Lower lobe of right lung (tissue), 2 donors: ENCODE measurements at regions not wholly inside any gene's neighbourhood (a gene's known extent, or its start where the extent isn't known, plus 50 kb on each side); places are given as distances from the start of the nearest gene placed in this dataset.
"Not testable (repeated sequence)": the region's sequence is repeated elsewhere in the genome, so short reads cannot be mapped to it uniquely, and the experiment has no call there.

Source experiments
- ATAC-seq, 2 donors: fragments of 200-7000 bp; cut with Tn5 transposase; one replicate each; pipeline ENCODE4 v1.9.1; 2020 to 2022; ENCODE audit warnings: mild to moderate bottlenecking in 2 of 2, moderate library complexity in 2 of 2
- DNase-seq: peaks from one replicate; pipeline ENCODE4 v3.0.0-alpha.2; 2020
- H3K27ac ChIP-seq: fragments of 200-600 bp; one replicate; pipeline ENCODE4 v1.8.0; 2022
- H3K27me3 ChIP-seq: fragments of 200-600 bp; one replicate; pipeline ENCODE4 v1.8.0; 2022; ENCODE audit warnings: low read depth
- H3K36me3 ChIP-seq: fragments of 200-600 bp; one replicate; pipeline ENCODE4 v1.8.0; 2022; ENCODE audit warnings: mild to moderate bottlenecking
- H3K4me1 ChIP-seq: fragments of 200-600 bp; one replicate; pipeline ENCODE4 v1.8.0; 2022
- H3K4me3 ChIP-seq: fragments of 200-600 bp; one replicate; pipeline ENCODE4 v1.8.0; 2022; ENCODE audit warnings: mild to moderate bottlenecking
- H3K9me3 ChIP-seq: fragments of 200-600 bp; one replicate; pipeline ENCODE4 v1.8.0; 2022
- CTCF ChIP-seq: fragments of 200-600 bp; IDR thresholded peaks from one replicate; pipeline ENCODE4 v1.8.0; 2022; ENCODE audit warnings: antibody characterized with exemption, mild to moderate bottlenecking
- intact Hi-C: fragments of 100-400 bp; cut with DNase I; formaldehyde crosslinking; loops from one replicate; pipeline ENCODE4 v1.11.0; 2022
- donor health status: DM: no; HTN: yes; CAD: no; lungs with severe emphysema.

- intact Hi-C loops = no loop called here
- H3K9me3 ChIP-seq = no peaks in the 10 kb centered on the region
- H3K4me1 ChIP-seq = no peaks in the 10 kb centered on the region
- no peak for DNase-seq
- ATAC-seq = no peak
- no peak overlapping the region for H3K27ac ChIP-seq
- no peak for TF ChIP-seq CTCF
- no peaks in the 10 kb centered on the region for H3K27me3 ChIP-seq
- no peak overlapping the region for H3K4me3 ChIP-seq
- H3K36me3 ChIP-seq = no peaks in the 10 kb centered on the region
These were observed 217.3 kb upstream of the CCDC196 start for GRCh38 chr14:66268802-66269334.

- intact Hi-C loops = no loop called here
- no peaks in the 10 kb centered on the region for H3K9me3 ChIP-seq
- no peaks in the 10 kb centered on the region for H3K36me3 ChIP-seq
- no peak overlapping the region for H3K4me3 ChIP-seq
- H3K4me1 ChIP-seq = no peaks in the 10 kb centered on the region
- TF ChIP-seq CTCF = no peak
- H3K27ac ChIP-seq = no peak overlapping the region
- no peak for DNase-seq
- no peak for ATAC-seq
- no peaks in the 10 kb centered on the region for H3K27me3 ChIP-seq
These were observed 213.9 kb upstream of the CCDC196 start for GRCh38 chr14:66272221-66272620.

GRCh38 chr14:66273261-66273832 lies 212.8 kb upstream of the CCDC196 start:
- H3K27ac ChIP-seq = no peak overlapping the region
- no peaks in the 10 kb centered on the region for H3K9me3 ChIP-seq
- no peak overlapping the region for H3K4me3 ChIP-seq
- no peak for TF ChIP-seq CTCF
- H3K36me3 ChIP-seq = no peaks in the 10 kb centered on the region
- DNase-seq (no peak), ATAC-seq (no peak)
- no peaks in the 10 kb centered on the region for H3K27me3 ChIP-seq
- no peaks in the 10 kb centered on the region for H3K4me1 ChIP-seq
- intact Hi-C loops = no loop called here

GRCh38 chr14:66278418-66278817 lies 207.8 kb upstream of the CCDC196 start:
- not testable (repeated sequence) for H3K27me3 ChIP-seq

GRCh38 chr14:66281036-66281776 lies 205.0 kb upstream of the CCDC196 start:
- Histone ChIP-seq H3K4me3 (no peak overlapping the region), H3K27me3 (no peaks in the 10 kb centered on the region), H3K27ac (no peak overlapping the region), H3K4me1 (no peaks in the 10 kb centered on the region), H3K9me3 (no peaks in the 10 kb centered on the region), H3K36me3 (no peaks in the 10 kb centered on the region)
- DNase-seq (no peak), ATAC-seq (no peak)
- intact Hi-C loops = no loop called here
- TF ChIP-seq CTCF = no peak

More at GRCh38 chr14:66278418-66278817, 207.8 kb upstream of the CCDC196 start:
- H3K4me1 ChIP-seq, ATAC-seq, intact Hi-C loops, H3K36me3 ChIP-seq, H3K27ac ChIP-seq, H3K4me3 ChIP-seq, H3K9me3 ChIP-seq, DNase-seq: not testable (repeated sequence)

GRCh38 chr14:66284346-66284745 lies 201.8 kb upstream of the CCDC196 start:
- no peaks in the 10 kb centered on the region for H3K27me3 ChIP-seq
- no peak for TF ChIP-seq CTCF
- H3K4me3 ChIP-seq = no peak overlapping the region
- DNase-seq = no peak
- H3K4me1 ChIP-seq = no peaks in the 10 kb centered on the region
- H3K27ac ChIP-seq = no peak overlapping the region
- no peaks in the 10 kb centered on the region for H3K9me3 ChIP-seq
- intact Hi-C loops = no loop called here
- ATAC-seq = no peak
- no peaks in the 10 kb centered on the region for H3K36me3 ChIP-seq
